ENCODE measurements at regions not wholly inside any gene's neighbourhood (a gene's known extent, or its start where the extent isn't known, plus 50 kb on each side); places are given as distances from the start of the nearest gene placed in this dataset.

- Histone ChIP-seq H3K4me1 (ENCODE audit: insufficient read depth) (no peaks in the 10 kb centered on the region), H3K27ac (ENCODE audit: low read depth) (no peak overlapping the region), H3K4me3 (ENCODE audit: low read depth, low read length) (no peak overlapping the region), H3K36me3 (ENCODE audit: insufficient read depth) (no peaks in the 10 kb centered on the region)
- no peak for DNase-seq (ENCODE audit: extremely low spot score)
Observed at GRCh38 chr6:14460556-14460955, 343.0 kb downstream of the CD83 start.

- H3K4me1 ChIP-seq (ENCODE audit: insufficient read depth) = no peaks in the 10 kb centered on the region
- H3K36me3 ChIP-seq (ENCODE audit: insufficient read depth) = no peaks in the 10 kb centered on the region
- no peak for DNase-seq (ENCODE audit: extremely low spot score)
- no peak overlapping the region for H3K4me3 ChIP-seq (ENCODE audit: low read depth, low read length)
- H3K27ac ChIP-seq (ENCODE audit: low read depth) = no peak overlapping the region
- WGBS = 94% methylated on average over 3 of the region's 3 CpGs
Observed at GRCh38 chr6:14462135-14462534, 344.6 kb downstream of the CD83 start.

DNA sequence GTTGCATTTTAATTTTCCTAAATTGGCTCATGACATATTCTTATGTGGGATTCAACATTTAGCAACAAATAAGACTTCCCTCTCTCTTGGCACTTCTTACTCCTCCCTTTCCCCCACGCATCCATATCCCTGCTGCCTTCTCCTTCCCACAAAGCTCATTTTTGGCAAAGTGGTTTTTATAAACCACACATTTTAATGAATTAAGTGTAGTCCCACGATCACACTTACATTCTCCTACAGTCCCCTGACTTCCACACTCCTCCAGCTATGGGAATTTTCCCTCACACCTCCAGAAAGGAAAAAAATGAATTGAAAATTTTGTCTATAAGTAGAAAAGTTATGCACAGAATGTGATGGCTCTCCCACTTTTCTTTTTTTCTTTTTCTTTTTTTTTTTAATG lies 345.0 kb downstream of the CD83 start:
- WGBS = 85% methylated on average over 2 of the region's 2 CpGs
- no peak overlapping the region for H3K4me3 ChIP-seq (ENCODE audit: low read depth, low read length)
- no peaks in the 10 kb centered on the region for H3K36me3 ChIP-seq (ENCODE audit: insufficient read depth)
- no peak for DNase-seq (ENCODE audit: extremely low spot score)
- no peak overlapping the region for H3K27ac ChIP-seq (ENCODE audit: low read depth)
- no peaks in the 10 kb centered on the region for H3K4me1 ChIP-seq (ENCODE audit: insufficient read depth)

DNA sequence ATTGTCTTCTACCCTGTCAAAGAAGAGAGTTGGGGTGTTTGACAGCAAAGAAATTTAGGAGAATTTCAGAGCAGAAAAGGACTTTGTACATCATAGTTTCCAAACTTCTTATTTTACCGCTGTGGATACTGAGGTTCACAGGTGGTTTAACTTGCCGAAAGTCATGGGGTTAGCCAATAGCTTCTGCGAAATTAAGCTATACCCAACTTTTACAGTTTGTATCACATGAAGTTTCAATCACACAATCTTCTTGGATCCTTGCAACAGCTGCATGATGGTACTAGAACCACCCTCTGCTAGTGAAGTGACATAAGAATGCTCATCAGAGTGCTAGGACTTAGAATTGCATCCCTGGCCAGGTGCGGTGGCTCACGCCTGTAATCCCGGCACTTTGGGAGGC lies 345.5 kb downstream of the CD83 start:
- Histone ChIP-seq H3K36me3 (ENCODE audit: insufficient read depth) (no peaks in the 10 kb centered on the region), H3K27ac (ENCODE audit: low read depth) (no peak overlapping the region), H3K4me3 (ENCODE audit: low read depth, low read length) (no peak overlapping the region), H3K4me1 (ENCODE audit: insufficient read depth) (no peaks in the 10 kb centered on the region)
- no peak for DNase-seq (ENCODE audit: extremely low spot score)
- 94% methylated on average over 6 of the region's 6 CpGs for WGBS

- Histone ChIP-seq H3K4me1 (ENCODE audit: insufficient read depth) (no peaks in the 10 kb centered on the region), H3K36me3 (ENCODE audit: insufficient read depth) (no peaks in the 10 kb centered on the region), H3K27ac (ENCODE audit: low read depth) (no peak overlapping the region), H3K4me3 (ENCODE audit: low read depth, low read length) (no peak overlapping the region)
- 68% methylated on average over 5 of the region's 5 CpGs for WGBS
- DNase-seq (ENCODE audit: extremely low spot score) = no peak
Observed at GRCh38 chr6:14464055-14464454, 346.5 kb downstream of the CD83 start.

- Histone ChIP-seq H3K27ac (ENCODE audit: low read depth) (no peak overlapping the region), H3K4me1 (ENCODE audit: insufficient read depth) (no peaks in the 10 kb centered on the region), H3K4me3 (ENCODE audit: low read depth, low read length) (no peak overlapping the region), H3K36me3 (ENCODE audit: insufficient read depth) (no peaks in the 10 kb centered on the region)
- no peak for DNase-seq (ENCODE audit: extremely low spot score)
- WGBS = 98% methylated on average over 2 of the region's 2 CpGs
Observed at GRCh38 chr6:14464716-14465115, 347.1 kb downstream of the CD83 start.

GRCh38 chr6:14466278-14466677 lies 348.7 kb downstream of the CD83 start:
- 89% methylated on average over 4 of the region's 4 CpGs for WGBS
- H3K4me3 ChIP-seq (ENCODE audit: low read depth, low read length) = no peak overlapping the region
- H3K27ac ChIP-seq (ENCODE audit: low read depth) = no peak overlapping the region
- no peaks in the 10 kb centered on the region for H3K36me3 ChIP-seq (ENCODE audit: insufficient read depth)
- no peaks in the 10 kb centered on the region for H3K4me1 ChIP-seq (ENCODE audit: insufficient read depth)
- no peak for DNase-seq (ENCODE audit: extremely low spot score)

DNA sequence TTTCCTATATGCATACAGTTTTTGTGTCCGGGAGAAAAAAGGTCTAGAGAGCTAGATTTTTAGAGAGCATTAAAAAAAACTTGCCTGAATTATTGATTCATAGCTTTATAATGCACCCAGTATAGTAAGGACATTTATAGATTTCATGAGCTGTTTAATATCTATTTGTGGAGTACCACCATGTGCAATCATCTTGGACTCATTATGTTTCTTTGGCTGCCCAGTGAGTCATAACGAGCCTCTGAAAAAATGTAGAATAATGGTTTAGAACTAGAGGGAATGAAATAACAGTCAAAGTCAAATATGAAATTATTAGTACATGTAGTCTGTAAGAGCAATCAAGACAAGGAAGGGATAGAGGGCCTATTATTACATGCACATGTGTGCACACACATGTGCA lies 350.0 kb downstream of the CD83 start:
- no peak overlapping the region for H3K4me3 ChIP-seq (ENCODE audit: low read depth, low read length)
- H3K36me3 ChIP-seq (ENCODE audit: insufficient read depth) = no peaks in the 10 kb centered on the region
- 85% methylated on average over 2 of the region's 2 CpGs for WGBS
- H3K27ac ChIP-seq (ENCODE audit: low read depth) = no peak overlapping the region
- DNase-seq (ENCODE audit: extremely low spot score) = no peak
- H3K4me1 ChIP-seq (ENCODE audit: insufficient read depth) = no peaks in the 10 kb centered on the region

DNA sequence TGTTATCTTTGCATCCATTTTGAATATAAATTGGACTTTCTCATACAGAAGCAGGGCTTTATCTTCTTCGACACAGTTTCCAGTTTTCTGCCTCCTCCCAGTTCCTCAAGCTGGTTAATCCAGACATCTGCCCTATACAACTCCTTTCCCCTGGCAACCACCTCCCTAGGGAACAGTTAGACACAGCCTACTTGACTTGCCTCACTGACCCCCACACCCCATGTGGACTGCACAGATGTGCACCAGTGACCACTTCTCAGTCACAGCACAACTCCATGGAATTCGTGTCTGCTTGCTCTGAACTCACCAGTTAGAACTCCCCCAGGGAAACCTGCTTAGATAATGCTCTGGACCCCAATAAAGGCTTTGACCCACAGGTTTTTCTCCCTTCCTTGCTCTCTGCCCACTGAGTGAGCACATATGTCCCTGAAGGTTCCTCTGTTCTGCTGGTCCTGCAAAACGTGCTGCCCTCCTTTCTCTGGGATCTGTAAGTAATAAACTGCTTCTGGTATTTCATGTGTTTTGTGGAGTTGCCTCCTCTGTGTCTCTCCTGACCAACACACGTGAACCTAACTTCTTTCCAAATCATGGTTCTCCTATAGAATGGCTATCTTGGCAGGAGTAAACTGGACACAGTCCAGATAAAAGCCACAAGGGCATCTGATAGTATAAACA lies 351.2 kb downstream of the CD83 start:
- Histone ChIP-seq H3K27ac (ENCODE audit: low read depth) (no peak overlapping the region), H3K4me3 (ENCODE audit: low read depth, low read length) (no peak overlapping the region), H3K36me3 (ENCODE audit: insufficient read depth) (no peaks in the 10 kb centered on the region), H3K4me1 (ENCODE audit: insufficient read depth) (no peaks in the 10 kb centered on the region)
- WGBS = 93% methylated on average over 4 of the region's 4 CpGs
- no peak for DNase-seq (ENCODE audit: extremely low spot score)

GRCh38 chr6:14470101-14470500 lies 352.5 kb downstream of the CD83 start:
- H3K36me3 ChIP-seq (ENCODE audit: insufficient read depth) = no peaks in the 10 kb centered on the region
- WGBS = 74% methylated on average over 3 of the region's 3 CpGs
- no peak for DNase-seq (ENCODE audit: extremely low spot score)
- no peaks in the 10 kb centered on the region for H3K4me1 ChIP-seq (ENCODE audit: insufficient read depth)
- no peak overlapping the region for H3K27ac ChIP-seq (ENCODE audit: low read depth)
- no peak overlapping the region for H3K4me3 ChIP-seq (ENCODE audit: low read depth, low read length)

GRCh38 chr6:14470671-14471070 lies 353.1 kb downstream of the CD83 start:
- Histone ChIP-seq H3K4me1 (ENCODE audit: insufficient read depth) (no peaks in the 10 kb centered on the region), H3K27ac (ENCODE audit: low read depth) (no peak overlapping the region), H3K4me3 (ENCODE audit: low read depth, low read length) (no peak overlapping the region), H3K36me3 (ENCODE audit: insufficient read depth) (no peaks in the 10 kb centered on the region)
- WGBS = 83% methylated on average over 3 of the region's 3 CpGs
- no peak for DNase-seq (ENCODE audit: extremely low spot score)

DNA sequence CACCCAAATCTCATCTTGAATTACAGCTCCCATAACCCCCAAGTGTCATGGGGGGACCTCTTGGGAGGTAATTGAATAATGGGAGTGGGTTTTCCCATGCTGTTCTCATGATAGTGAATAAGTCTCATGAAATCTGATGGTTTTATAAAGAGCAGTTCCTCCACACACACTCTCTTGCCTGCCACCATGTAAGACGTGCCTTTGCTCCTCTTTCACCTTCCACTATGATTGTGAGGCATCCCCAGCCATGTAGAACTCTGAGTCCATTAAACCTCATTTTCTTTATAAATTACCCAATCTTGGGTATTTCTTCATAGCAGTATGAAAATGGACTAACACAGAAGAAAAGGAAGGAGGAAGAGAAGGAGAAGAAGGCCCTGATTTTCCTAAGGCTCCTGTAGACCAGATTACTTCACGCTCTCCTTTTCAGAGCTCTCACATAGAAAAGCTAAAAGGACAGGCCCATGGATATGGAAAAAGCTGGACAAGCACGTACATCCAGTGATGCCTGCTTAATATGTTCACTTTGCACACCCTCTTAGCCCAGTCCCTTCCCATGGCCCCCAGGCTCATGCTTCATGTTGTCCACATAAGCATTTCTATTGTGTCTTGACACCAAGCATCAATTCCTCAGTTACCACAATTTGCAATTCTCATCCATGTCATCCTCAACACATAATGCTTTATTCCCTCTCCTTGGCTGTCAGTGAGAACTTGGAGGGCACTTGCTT lies 354.8 kb downstream of the CD83 start:
- 97% methylated on average over 3 of the region's 3 CpGs for WGBS
- no peak overlapping the region for H3K27ac ChIP-seq (ENCODE audit: low read depth)
- no peak for DNase-seq (ENCODE audit: extremely low spot score)
- no peak overlapping the region for H3K4me3 ChIP-seq (ENCODE audit: low read depth, low read length)
- no peaks in the 10 kb centered on the region for H3K4me1 ChIP-seq (ENCODE audit: insufficient read depth)
- H3K36me3 ChIP-seq (ENCODE audit: insufficient read depth) = no peaks in the 10 kb centered on the region

DNA sequence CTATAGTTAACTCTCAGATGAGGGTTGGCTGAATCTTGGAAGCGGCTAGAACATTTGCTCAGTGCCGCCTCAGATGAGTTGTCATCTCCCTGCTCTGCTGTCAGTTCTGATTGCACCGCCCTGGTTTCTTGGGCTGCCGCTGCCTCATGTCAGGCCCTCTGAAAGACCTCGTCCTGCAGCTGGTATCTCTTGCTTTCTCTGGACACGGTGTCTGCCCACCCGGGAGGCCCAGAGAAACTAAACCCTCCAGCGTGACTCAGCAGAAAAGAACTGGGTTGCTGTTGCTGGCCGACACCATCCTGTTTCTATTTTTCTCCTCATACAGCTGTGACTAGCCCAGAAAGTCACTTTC lies 355.4 kb downstream of the CD83 start:
- WGBS = 80% methylated on average over 9 of the region's 9 CpGs

DNA sequence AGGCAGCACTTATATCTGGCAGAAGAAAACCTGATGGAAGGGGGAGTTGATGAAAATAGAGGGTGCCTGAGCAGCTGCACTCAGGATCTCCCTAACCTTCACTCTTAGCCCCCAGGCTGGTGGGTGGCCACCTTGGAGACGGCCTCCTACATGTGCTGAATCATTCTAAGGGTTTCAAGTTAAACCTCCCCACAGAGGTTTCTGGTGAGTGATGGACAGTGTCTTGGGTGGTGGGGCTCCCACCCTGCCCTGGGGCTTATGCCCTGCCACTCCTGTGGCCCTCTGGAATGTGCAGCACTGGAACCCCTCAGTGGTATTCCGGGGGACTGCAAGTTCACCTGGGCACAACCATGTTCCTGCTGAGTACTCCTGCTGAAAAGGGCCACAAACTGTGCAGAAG lies 357.2 kb downstream of the CD83 start:
- WGBS = 93% methylated on average over 2 of the region's 2 CpGs
- no peak for DNase-seq (ENCODE audit: extremely low spot score)
- Histone ChIP-seq H3K4me1 (ENCODE audit: insufficient read depth) (no peaks in the 10 kb centered on the region), H3K4me3 (ENCODE audit: low read depth, low read length) (no peak overlapping the region), H3K36me3 (ENCODE audit: insufficient read depth) (no peaks in the 10 kb centered on the region), H3K27ac (ENCODE audit: low read depth) (no peak overlapping the region)

More for the DNA sequence above, 355.4 kb downstream of the CD83 start:
- Histone ChIP-seq H3K4me1 (ENCODE audit: insufficient read depth) (no peaks in the 10 kb centered on the region), H3K36me3 (ENCODE audit: insufficient read depth) (no peaks in the 10 kb centered on the region), H3K27ac (ENCODE audit: low read depth) (no peak overlapping the region), H3K4me3 (ENCODE audit: low read depth, low read length) (no peak overlapping the region)
- no peak for DNase-seq (ENCODE audit: extremely low spot score)

Measured in urinary bladder (tissue), 3 donors.